Progenitor cell of endocrine pancreas (in vitro differentiated cells): ENCODE measurements at regions not wholly inside any gene's neighbourhood (a gene's known extent, or its start where the extent isn't known, plus 50 kb on each side); places are given as distances from the start of the nearest gene placed in this dataset.

Experiments
- DNase-seq: peaks from one replicate; pipeline ENCODE4 v3.0.0; 2021; ENCODE audit warnings: low spot score; ENCODE audit not compliant: unreplicated experiment
- H3K27ac Mint-ChIP-seq: 2 replicates; pipeline ENCODE4 v1.8.0; 2021; ENCODE audit warnings: mild to moderate bottlenecking, moderate library complexity, mixed read lengths
- H3K27me3 Mint-ChIP-seq: 2 replicates; pipeline ENCODE4 v1.8.0; 2021; ENCODE audit warnings: mixed read lengths
- H3K36me3 Mint-ChIP-seq: 2 replicates; pipeline ENCODE4 v1.8.0; 2022; ENCODE audit warnings: mixed read lengths; ENCODE audit not compliant: insufficient read depth
- H3K4me1 Mint-ChIP-seq: 2 replicates; pipeline ENCODE4 v1.8.0; 2021; ENCODE audit warnings: low read depth, mixed read lengths
- H3K4me3 Mint-ChIP-seq: 2 replicates; pipeline ENCODE4 v1.8.0; 2021; ENCODE audit warnings: low read depth, mild to moderate bottlenecking, moderate library complexity, mixed read lengths
- H3K9me3 Mint-ChIP-seq: 2 replicates; pipeline ENCODE4 v1.8.0; 2021; ENCODE audit warnings: low read depth, mixed read lengths
- TF ChIP-seq, protein P1 (sequence below): fragments of 200-600 bp; sonication (generic); IDR thresholded peaks from one replicate; pipeline ENCODE4 v1.5.0; 2021; ENCODE audit warnings: antibody characterized with exemption, mild to moderate bottlenecking; ENCODE audit not compliant: unreplicated experiment

DNA sequence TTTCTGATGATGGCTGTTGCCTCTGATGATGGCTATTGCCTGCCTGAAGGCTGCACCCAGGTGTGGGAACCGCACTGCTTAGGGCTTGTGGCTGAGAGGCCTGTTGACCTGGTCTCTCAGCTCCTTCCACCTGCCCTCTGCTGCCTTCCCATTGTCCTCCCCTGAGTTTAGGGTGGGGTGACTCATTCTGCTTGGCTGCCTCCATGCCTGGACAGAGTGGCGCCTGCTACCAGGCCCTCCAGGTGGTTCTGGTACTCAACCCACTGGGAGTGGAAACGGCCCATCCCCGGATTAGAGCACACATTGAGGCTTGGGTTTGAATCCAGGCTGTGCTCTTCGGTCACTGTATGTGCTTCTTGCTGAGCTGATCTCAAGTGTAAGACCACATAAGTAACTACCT, 120.6 kb downstream of the SEM1 start:
- H3K27ac Mint-ChIP-seq = no peak overlapping the region
- H3K9me3 Mint-ChIP-seq = no peaks in the 10 kb centered on the region
- no peaks in the 10 kb centered on the region for H3K4me1 Mint-ChIP-seq
- TF ChIP-seq, protein P1, sequence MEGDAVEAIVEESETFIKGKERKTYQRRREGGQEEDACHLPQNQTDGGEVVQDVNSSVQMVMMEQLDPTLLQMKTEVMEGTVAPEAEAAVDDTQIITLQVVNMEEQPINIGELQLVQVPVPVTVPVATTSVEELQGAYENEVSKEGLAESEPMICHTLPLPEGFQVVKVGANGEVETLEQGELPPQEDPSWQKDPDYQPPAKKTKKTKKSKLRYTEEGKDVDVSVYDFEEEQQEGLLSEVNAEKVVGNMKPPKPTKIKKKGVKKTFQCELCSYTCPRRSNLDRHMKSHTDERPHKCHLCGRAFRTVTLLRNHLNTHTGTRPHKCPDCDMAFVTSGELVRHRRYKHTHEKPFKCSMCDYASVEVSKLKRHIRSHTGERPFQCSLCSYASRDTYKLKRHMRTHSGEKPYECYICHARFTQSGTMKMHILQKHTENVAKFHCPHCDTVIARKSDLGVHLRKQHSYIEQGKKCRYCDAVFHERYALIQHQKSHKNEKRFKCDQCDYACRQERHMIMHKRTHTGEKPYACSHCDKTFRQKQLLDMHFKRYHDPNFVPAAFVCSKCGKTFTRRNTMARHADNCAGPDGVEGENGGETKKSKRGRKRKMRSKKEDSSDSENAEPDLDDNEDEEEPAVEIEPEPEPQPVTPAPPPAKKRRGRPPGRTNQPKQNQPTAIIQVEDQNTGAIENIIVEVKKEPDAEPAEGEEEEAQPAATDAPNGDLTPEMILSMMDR = no peak
- no peaks in the 10 kb centered on the region for H3K36me3 Mint-ChIP-seq
- peaks cover 12% of the 10 kb centered on the region for H3K27me3 Mint-ChIP-seq
- no peak overlapping the region for H3K4me3 Mint-ChIP-seq
- DNase-seq = no peak

DNA sequence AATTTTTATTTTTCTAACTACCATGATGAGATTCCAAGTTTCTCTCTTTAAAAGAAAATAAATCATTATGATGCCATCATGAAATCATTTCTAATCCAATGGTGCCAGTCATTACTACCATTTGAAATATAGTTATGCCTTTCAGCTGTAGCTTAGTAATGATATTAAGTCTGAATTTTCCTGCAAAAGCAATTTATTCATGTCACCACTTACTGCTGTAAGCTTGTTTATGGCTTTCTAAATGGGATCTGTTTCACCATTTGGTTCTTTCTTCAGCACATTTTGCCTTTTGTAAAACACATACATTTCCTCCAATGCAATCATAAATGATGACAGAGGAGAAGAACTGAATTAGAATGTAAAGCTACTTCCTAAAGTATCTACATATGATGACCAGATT, 130.5 kb downstream of the SEM1 start:
- Mint-ChIP-seq H3K36me3 (no peaks in the 10 kb centered on the region), H3K9me3 (peaks cover 4% of the 10 kb centered on the region), H3K27ac (no peak overlapping the region), H3K4me3 (no peak overlapping the region), H3K4me1 (no peaks in the 10 kb centered on the region), H3K27me3 (no peaks in the 10 kb centered on the region)
- DNase-seq = no peak
- TF ChIP-seq, protein P1 = no peak

DNA sequence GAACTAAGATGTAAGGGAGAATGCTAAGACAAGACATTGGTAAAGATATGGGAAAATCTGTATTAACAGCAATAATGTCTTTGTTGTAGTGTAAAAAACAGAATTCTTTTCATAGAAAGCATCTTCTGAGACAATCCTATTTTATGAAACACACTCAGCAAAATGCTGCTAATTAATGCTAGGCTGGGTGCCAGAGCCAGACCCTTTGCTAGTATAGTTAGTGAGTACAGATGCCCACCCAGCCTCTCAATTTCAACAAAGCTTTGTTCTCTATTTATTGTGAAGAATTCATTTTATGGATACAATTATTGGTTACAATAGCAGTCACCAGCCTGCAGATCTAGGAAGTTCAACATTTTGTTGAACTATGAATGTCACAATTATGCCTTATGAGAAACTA, 131.0 kb downstream of the SEM1 start:
- H3K27me3 Mint-ChIP-seq = no peaks in the 10 kb centered on the region
- TF ChIP-seq, protein P1 = no peak
- no peak for DNase-seq
- no peak overlapping the region for H3K4me3 Mint-ChIP-seq
- H3K36me3 Mint-ChIP-seq = no peaks in the 10 kb centered on the region
- H3K27ac Mint-ChIP-seq = no peak overlapping the region
- H3K9me3 Mint-ChIP-seq = peaks cover 4% of the 10 kb centered on the region
- no peaks in the 10 kb centered on the region for H3K4me1 Mint-ChIP-seq

DNA sequence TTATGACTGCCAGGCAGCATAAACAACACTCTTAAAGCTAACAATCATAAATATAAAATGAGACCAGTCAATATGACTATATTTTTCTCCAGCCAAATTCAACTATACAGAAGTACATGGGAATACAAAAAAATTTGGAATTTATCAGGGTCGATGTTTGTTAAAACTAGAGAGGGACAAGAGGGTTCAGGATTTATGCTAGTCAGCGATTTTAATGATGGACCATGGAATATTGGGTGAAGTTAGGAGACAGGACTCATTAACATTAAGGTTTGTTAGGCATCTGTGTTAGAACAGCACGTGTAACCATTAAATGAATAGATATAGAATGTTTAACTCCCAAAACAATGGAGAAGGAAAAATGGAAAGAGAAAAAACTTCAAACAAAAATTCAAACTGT, 146.2 kb downstream of the SEM1 start:
- DNase-seq = no peak
- H3K4me1 Mint-ChIP-seq = no peaks in the 10 kb centered on the region
- H3K9me3 Mint-ChIP-seq = no peaks in the 10 kb centered on the region
- no peaks in the 10 kb centered on the region for H3K27me3 Mint-ChIP-seq
- no peaks in the 10 kb centered on the region for H3K36me3 Mint-ChIP-seq
- TF ChIP-seq, protein P1 = no peak
- H3K27ac Mint-ChIP-seq = no peak overlapping the region
- H3K4me3 Mint-ChIP-seq = no peak overlapping the region

DNA sequence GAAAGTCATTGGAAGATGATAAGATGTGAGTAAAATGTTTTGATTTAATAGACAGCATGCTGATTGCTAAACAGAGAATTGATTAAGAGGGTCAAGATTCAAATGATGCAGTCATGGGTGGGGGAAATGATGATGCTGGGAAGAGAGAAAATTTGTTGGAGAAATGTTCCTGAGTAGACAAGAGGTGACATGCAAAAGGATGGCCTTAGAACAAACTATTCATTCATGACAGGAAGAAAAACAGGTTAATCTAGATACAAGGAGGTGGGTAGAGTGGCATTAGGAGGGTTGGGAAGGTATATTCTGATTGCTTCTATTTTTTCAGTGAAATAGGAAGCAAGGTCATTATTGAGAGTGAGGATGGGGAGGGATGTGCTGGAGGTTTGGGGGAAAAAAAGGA, 146.7 kb downstream of the SEM1 start:
- Mint-ChIP-seq H3K36me3 (no peaks in the 10 kb centered on the region), H3K4me1 (no peaks in the 10 kb centered on the region), H3K27me3 (no peaks in the 10 kb centered on the region), H3K9me3 (no peaks in the 10 kb centered on the region), H3K27ac (no peak overlapping the region), H3K4me3 (no peak overlapping the region)
- TF ChIP-seq, protein P1 = no peak
- no peak for DNase-seq
